DMS153 treated with DMSO at 0.1 percent for 48 hours (cell line): ENCODE measurements at regions not wholly inside any gene's neighbourhood (a gene's known extent, or its start where the extent isn't known, plus 50 kb on each side); places are given as distances from the start of the nearest gene placed in this dataset.

Source experiments
- DNase-seq: peaks from one replicate; lab custom pipeline; 2025; ENCODE audit not compliant: unreplicated experiment; lab: John Stamatoyannopoulos, UW

DNA sequence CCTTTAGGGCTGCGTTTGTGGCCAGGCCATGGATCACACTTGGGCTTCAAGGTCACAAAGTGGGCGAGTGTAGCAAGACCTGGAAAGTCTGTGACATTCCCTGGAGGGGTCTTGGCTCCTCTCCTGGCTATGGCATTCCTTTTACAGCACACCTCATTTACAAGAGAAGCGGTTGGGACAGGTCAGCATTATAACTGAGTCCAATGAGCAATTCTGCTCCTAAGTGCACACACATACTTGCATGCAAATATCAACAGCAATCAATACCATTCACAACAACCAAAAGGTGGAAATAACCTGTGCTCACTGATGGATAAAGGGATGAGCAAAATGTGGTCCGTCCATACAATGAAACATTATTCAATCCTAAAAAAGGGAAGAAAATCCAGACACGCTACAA lies 298.2 kb downstream of the CTTN start:
- DNase-seq: no peak

DNA sequence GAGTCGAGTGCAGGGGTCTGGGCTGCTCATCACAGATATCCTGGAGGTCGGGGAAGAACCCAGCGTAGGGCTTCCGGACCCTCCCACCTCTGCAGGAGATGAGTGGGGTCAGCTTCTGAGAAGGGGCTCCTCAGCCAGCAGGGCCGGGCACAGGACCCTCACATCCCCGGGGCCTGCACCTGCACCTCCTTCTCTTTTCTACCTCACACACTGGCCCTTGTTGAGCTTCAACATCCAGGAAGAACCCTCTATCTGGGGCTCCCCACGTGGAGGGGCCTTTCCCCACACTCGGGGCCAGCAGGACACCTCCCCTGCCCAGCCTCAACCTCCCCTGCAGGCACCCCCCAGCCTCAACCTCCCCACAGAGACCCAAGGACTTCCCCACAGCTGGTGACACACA lies 299.4 kb downstream of the CTTN start:
- no peak for DNase-seq

DNA sequence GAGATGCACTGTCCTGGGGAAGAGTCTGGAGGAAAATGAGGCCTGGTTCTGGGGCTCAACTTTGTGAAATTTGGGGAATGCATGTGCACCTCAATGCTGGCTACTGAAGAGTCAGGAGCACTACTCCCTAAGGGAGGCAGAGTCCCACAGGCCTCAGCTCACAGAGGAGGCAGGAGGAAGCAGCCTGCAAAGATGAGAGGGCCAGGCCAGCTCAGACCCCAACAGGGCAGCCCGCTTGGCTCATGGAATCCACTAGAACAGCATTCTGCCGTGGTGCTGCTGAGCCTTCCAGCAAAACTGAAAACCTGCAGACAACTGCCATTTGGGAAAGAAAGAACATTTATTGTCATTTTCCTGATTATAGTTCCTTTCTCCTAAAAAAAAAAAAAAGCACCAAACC lies 300.5 kb downstream of the CTTN start:
- DNase-seq: no peak

DNA sequence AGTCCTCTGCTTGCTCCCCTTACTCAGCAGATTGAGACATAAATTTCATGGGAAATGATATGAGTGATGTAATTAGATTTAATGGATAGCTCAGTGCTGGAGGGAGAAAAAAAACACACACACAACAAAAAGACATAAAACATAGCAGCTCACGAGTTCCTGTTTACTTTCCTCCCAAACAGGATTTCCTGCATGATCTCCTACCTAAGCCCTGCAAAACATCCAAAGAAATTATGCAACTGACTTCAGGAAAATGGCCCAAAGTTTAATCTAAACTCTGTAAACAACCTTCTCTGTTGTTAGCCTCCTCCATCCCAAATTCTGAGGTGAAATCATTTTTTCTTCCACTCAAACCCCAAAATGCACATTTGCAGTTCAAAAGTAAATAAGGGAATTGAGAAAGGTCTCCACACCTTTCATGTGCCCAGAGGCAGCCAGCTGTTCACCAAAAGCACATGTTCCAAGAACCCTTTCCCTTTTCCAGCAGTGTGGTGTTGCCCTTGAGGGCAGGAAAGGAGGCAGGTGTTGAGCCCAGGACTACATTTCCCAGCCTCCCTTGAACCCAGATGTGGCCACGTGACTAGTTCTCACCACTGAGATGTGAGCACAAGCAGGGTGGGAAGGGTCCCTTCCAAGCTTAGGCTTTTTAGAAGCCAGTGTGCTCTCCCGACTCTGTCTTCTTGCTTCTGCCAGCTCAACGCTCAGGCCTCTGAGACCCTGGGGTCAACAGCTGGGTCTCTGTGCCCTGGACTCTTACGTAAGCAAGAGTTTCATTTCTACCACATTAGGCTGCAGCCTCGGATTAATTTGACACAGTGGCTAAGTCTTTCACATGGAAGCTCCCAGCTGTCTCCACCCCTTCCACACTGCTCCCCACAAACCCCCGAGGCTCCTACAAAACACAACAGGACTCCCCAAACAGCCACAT lies 301.2 kb downstream of the CTTN start:
- no peak for DNase-seq

DNA sequence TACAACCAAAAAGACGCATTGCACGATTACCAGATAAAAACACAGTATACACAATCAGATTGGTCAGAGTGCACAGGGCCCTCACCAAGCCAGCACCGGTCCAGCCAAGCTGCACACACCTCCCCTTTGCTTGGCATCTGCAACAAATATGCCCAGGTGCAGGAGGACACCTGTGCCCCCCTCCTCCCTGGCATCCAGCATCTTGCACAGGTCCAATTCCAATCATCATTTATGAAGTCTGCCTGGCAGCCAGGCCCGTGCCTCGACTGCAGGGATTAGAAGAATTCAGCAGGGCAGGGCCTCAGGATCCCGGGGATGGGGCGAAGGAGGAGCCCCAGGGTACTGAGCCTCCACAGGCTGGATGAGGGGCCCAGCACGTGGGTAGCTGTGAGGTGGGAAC lies 302.1 kb downstream of the CTTN start:
- no peak for DNase-seq

DNA sequence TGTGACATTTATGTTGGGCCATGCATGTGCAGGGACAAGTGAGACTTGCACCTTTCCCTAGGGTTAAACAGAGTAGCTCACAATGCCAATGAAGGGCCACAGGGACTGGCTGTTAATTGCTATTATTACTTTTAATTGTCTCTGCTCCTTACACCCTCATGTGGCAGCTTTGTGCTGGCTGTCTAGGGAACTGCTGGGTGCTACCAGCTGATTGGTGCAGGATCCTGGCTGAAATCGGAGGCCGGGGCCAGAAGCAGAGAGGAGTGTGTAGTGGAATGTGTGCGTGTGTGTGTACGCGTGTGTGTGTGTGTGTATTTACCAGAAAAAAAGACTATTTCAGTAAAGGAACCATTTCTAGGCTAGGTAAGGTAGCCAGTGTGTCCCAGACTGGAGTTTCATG lies 302.5 kb downstream of the CTTN start:
- no peak for DNase-seq

DNA sequence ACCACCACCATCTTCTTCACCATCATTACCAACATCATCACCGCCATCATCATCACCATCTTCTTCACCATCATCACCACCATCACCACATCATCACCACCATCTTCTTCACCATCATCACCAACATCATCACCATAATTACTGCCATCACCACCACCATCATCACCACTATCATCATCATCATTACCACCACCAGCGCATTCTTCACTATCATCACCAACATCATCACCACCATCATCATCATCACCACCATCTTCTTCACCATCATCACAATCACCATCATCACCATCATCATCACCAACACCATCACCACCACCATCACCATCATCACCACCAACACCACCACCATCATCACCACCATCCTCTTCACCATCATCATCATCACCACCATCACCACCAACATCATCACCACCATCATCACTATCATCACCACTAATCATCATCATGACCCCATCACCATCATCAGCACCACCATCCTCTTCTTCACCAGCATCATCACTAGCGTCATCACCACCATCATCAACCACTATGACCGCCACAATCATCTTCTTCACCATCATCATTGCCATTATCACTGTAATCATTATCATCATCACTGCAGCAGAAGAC lies 303.8 kb downstream of the CTTN start:
- no peak for DNase-seq

DNA sequence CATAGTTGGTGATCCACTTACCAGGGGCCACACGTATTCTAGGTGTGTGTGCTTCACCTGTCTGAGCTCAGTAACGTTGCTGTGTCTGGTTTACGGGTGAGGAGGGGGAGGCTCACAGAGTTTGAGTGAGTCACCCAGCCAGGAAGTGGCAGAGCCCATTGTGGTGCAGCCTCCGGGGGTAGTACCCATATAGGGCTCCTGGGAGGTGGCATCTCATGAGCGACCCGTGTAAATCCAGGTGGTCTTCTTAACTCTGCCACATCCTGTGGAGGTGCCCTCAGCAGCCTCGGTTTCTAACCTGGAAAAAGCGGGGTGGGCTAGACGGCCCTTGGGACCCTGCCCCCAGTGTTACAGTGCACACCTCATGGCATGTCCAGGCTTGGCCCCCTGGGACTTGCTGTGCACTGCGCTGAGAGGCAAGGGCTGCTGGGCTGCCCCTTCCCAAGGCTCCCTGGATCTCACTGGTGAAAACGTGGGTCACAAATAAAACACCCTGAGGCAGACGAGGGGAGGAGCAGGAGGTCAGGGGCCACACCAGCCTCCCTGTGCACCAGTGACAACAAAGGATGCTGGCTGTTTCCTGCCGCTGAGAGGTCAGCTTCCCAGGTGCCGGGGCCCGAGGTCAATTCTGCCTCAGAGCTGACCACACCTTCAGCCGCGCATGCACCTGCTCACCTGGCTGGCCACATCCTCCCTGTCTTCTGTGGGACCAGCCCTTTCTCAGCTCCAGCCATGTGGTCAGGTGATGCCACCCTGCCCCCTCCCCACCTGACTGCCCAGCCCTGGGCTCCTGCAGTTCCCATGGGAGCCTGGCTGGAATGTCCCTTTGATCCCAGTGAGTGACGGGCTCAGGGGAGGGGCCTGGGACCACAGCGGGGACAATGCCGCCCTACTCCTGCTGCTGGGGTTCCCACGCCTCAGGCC lies 305.1 kb downstream of the CTTN start:
- no peak for DNase-seq

DNA sequence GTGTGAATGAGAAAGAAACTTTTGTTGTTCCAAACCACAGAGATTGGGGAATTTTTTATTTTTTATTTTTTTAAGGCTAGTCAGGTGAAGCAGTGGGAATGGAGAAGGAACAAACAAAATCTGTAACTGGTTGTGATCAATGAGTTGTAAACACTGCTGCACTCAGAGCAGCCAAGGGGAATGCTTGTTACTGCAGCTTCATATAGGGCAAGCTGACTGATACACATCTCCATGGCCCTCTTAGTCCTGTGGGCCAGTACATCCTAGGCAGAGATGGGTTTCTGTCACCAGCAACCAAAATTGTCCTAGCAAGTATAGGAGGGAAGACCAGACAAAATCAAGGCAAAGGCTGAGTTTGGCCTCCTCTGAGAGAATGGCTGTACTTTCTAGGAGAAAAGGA lies 306.8 kb downstream of the CTTN start:
- no peak for DNase-seq

DNA sequence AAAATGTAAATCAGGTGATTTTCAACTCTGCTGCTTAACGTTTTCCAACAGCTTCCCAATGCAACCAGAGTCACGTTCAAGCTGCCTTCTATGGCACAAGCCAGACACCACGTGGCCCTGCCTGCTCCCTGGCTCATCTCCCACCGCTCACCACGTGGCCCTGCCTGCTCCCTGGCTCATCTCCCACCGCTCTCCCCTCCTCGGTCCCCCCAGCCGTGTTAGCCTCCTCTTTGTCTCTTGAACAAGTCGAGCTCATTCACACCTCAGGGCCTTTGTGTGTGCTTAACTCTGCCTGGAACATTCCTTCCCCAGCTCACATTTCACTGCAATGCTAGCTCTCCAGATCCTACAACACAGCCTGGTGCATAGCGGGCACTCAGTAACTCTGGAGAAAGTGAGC lies 307.6 kb downstream of the CTTN start:
- DNase-seq: no peak

DNA sequence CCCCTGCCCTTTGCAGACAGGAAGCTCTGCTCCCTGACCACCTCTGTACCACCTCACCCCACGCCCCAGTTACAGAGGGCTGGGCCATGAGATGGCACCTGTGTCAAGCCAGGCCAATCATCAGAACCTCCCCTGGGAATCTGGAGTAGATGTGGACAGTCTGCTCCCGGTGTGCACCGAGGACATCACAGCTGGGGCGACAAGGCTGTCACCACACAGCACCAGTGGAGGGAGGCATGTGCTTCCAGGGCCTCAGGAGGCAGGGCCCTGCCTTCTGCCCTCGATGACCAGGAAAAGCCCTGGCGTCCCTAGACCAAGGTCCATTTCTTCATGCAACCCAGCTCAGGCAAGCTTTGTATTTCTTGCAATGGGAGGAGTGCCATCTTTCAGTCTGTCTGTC lies 309.5 kb downstream of the CTTN start:
- DNase-seq: no peak

DNA sequence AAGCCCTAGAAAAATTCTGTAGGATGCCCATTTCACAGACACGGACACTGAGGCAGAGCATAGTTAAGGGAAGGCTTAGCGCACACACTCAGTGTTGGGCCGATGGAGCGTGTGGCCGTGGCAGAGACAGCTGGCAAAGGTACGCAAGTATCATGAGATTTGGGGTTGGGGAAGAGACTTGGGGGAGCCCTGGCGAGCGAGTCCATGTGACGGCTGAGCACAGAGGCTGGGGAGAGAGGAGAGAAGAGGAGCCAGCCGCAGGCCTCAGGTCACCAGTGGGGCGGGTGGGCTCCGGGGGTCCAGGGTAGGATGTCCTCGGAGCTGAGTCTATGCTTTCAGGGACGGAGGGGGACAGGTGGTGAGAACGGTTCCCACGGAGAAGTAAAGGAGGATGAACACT lies 311.3 kb downstream of the CTTN start:
- DNase-seq: no peak

DNA sequence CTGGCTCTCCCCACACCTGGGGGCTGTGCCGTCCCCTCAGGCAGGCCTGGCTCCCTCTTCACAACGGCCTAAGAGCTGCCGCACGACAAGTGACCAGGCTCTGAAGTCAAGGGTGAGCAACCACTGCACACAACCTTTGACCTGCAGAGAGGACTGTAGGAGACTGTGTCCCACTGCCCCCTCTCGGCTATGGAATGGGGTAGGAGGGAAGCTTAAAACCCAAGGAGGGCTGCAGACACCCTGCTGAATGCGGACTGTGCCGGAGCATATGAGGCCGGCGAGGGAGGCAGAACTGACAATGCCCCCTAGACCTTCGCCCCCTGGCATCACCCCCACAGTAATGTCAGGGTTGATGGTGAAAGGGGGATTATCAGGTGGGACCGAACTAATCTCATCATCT lies 311.9 kb downstream of the CTTN start:
- no peak for DNase-seq

DNA sequence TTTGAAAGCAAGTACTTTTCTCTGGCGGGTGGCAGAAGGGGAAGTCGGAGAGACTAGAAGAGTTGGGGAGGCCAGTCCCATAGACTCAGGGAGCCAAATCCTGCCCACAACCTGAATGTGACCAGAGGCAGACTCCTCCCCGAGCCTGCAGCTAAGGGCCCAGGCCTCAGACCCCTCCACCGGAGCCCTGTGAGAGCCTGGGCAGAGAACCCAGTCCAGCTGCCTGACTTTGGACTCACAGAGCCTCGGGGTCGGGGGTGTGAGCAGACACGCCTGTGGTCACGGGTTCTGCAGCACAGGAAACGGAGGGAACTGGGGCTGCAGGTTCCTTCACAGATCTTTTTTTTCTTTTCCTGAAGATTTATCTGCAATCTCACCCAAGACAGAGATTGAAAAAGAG lies 312.3 kb downstream of the CTTN start:
- DNase-seq: no peak

DNA sequence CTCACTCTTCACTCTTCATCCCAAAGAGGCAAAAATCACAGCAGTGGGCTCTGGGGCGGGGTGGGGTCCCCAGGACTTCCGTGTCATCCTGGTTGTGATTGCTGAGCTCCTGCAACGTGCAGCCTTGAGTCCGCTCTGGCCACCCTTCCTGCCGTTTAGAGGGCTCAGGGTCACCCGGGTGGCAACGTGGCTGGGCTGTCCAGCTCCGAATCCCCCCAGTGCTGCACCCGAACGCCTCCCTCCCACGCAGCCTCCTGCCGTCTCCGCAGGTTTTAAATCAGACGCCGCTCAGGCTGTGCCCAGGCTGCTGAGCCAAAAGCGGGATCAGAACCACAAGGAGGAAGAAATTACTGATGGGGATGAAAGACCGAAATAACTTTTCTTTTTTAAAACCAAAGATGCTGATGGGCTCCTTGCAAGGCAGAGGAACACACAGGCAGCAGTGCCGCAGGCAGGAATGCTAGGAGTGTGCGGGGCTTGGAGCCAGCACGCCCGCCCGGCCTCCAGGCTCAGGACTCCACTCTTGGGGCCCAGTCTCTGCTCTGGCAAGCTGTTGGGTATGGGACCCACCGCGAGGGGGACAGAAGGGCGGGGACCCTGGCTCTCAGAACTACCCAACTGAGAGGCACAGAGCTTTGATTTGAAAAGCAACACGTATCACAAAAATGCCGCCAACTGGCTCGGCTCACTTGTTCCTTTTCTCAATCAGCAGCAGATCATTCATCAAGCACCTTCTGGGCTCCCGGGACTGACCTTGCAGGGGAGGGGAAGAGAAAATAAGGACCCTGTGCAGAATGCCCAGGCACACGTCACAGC lies 313.0 kb downstream of the CTTN start:
- DNase-seq: no peak

DNA sequence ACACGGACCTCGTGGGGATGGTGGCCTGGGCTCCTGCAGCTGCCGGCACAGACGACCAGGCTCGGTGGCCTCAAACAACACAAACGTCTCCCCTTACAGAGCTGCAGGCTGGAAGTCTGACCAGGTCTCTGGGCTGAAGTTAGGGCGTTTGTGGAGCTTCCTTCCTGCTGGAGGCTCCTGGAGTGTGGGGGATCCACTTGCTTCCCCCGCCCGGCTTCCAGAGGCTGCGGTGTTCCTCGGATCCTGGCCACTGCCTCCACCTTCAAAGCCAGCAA lies 313.5 kb downstream of the CTTN start:
- DNase-seq: no peak

DNA sequence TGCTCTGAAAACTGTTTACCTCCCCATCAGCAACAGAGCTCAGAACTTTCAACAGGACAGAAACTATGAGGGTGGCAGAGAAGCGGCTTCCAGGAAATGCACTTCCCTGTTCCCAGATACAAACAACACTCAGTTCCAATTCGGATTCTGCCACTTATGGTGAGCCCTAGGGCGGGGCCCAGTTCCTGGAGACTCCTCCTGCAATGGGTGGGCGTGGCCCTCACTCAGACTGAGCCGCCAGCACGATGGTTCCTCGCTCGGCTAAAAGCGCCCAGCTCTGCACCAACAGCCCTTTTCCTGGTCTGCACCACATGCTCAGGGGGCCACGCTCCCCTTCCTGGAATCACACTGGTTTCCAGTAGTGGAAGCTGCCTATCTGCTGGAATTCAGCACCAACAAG lies 314.1 kb downstream of the CTTN start:
- DNase-seq: no peak

DNA sequence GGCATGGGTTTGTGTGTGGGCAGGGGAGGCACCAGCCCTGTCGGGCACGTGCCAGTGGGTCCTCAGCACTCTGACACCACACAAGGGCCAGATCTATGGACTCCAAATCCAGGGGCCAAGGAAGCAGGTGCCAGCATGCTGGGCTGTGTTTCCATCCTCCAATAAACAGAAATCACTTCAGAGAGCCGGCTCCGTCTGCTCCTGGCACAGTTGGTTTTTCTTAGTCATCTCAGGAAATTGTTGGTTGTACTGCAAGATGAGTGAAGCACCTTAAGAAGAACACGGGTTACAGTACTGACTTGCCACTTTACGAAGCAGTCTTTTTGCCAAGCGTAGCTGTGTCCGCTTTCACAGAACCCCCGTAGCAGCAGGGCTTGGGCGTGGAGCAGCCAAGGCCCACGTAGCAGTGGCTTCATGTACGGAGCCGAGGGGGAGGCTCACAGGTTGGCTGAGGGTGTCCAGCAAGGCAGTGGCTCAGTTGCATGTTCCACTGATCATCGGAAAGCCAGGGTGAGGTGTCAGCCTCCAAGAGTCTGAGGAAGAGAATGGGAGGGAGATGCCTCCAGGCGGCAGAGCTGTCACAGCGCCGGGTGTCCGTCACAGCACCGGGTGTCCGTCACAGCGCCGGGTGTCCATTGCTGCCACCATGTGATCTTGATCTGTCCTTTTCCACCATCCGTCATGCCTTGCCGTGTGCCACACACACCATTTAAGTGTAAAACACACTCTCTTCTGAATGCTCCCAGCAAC lies 314.9 kb downstream of the CTTN start:
- no peak for DNase-seq

DNA sequence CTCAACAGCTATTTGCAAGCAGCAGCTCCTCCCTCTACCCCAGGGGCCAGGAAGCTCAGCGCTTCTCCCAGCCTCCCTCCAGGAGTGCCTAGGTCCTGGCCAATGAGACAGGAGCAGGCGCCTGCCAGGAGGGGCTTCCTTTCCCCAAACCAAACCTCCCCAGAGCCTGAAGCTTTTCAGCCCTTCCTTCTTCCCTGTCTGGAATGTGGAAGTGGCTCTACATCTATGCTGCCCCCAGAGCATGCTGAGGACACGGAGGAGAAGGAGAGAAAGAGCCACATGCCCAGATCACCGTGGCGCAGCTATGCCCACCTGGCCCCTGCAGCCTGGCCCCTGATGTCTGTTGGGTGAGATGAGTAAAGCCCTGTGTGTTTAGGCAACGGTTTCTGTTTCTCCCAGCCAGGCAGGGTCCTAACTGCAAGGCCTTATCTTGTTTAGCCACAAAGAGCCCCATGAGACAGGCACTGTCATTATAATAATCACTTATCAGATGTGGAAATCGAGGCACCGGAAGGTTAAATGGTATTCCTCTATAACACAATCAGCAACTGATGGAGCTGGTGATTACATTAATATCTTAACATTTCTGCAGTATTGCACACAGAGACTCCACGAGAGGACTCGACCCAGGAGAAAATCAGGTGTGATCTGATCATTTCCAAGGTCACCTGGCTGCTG lies 315.8 kb downstream of the CTTN start:
- DNase-seq: no peak
